GM23338 (cell line): ENCODE measurements at regions not wholly inside any gene's neighbourhood (a gene's known extent, or its start where the extent isn't known, plus 50 kb on each side); places are given as distances from the start of the nearest gene placed in this dataset.

Experiments
- ATAC-seq: fragments of 200-7000 bp; cut with Tn5 transposase; 3 replicates; pipeline ENCODE4 v1.9.1; 2020
- DNase-seq: peaks from one replicate; pipeline ENCODE4 v3.0.0-alpha.2; 2015; ENCODE audit warnings: low spot score
- H2AFZ ChIP-seq: fragments of 200-600 bp; sonication (generic); 2 replicates; pipeline ENCODE4 v1.8.0; 2016; ENCODE audit warnings: antibody characterized with exemption, mild to moderate bottlenecking, moderate library complexity
- H3F3A ChIP-seq: fragments of 200-600 bp; sonication (generic); replicated peaks from 2 replicates; pipeline ENCODE4 v1.8.0; 2017; ENCODE audit warnings: antibody characterized with exemption, mixed run types, low read depth
- H3K27ac ChIP-seq: fragments of 200-600 bp; sonication (generic); 2 replicates; pipeline ENCODE4 v1.6.1; 2016; ENCODE audit warnings: low read depth
- H3K27me3 ChIP-seq: fragments of 200-600 bp; sonication (generic); 2 replicates; pipeline ENCODE4 v1.8.0; 2016; ENCODE audit warnings: mild to moderate bottlenecking, mixed run types, moderate library complexity; ENCODE audit not compliant: insufficient read depth
- H3K36me3 ChIP-seq: fragments of 200-600 bp; sonication (generic); 2 replicates; pipeline ENCODE4 v1.8.0; 2016; ENCODE audit warnings: mild to moderate bottlenecking; ENCODE audit not compliant: insufficient read depth
- H3K4me1 ChIP-seq: fragments of 200-600 bp; sonication (generic); 2 replicates; pipeline ENCODE4 v1.8.0; 2016; ENCODE audit warnings: mild to moderate bottlenecking, moderate library complexity; ENCODE audit not compliant: insufficient read depth
- H3K4me2 ChIP-seq: fragments of 200-600 bp; sonication (generic); 2 replicates; pipeline ENCODE4 v1.7.1; 2017; ENCODE audit warnings: mixed run types
- H3K4me3 ChIP-seq: fragments of 200-600 bp; sonication (generic); 2 replicates; pipeline ENCODE4 v1.6.1; 2016; ENCODE audit warnings: mixed run types
- H3K79me2 ChIP-seq: fragments of 200-600 bp; sonication (generic); replicated peaks from 2 replicates; pipeline ENCODE4 v1.8.0; 2017; ENCODE audit warnings: mild to moderate bottlenecking; ENCODE audit not compliant: insufficient read depth
- H3K9me2 ChIP-seq: fragments of 200-600 bp; sonication (generic); 2 replicates; pipeline ENCODE4 v1.8.0; 2017; ENCODE audit not compliant: insufficient read depth
- H4K20me1 ChIP-seq: fragments of 200-600 bp; sonication (generic); replicated peaks from 2 replicates; pipeline ENCODE4 v1.8.0; 2017; ENCODE audit warnings: mild to moderate bottlenecking; ENCODE audit not compliant: insufficient read depth
- H3K27ac Mint-ChIP-seq: 2 replicates; pipeline ENCODE4 v1.8.0; 2020; ENCODE audit warnings: inconsistent platforms, mild to moderate bottlenecking, moderate library complexity, mixed read lengths
- H3K27me3 Mint-ChIP-seq: 3 replicates; pipeline ENCODE4 v1.8.0; 2022; ENCODE audit warnings: low read depth, mild to moderate bottlenecking, moderate library complexity, mixed read lengths, inconsistent platforms; ENCODE audit not compliant: insufficient read depth, poor library complexity
- H3K36me3 Mint-ChIP-seq: 3 replicates; pipeline ENCODE4 v1.8.0; 2021; ENCODE audit warnings: low read depth, mild to moderate bottlenecking, inconsistent platforms, moderate library complexity, mixed read lengths
- H3K4me1 Mint-ChIP-seq: 3 replicates; pipeline ENCODE4 v1.8.0; 2020; ENCODE audit warnings: mild to moderate bottlenecking, inconsistent platforms, mixed read lengths
- H3K4me3 Mint-ChIP-seq: 3 replicates; pipeline ENCODE4 v1.8.0; 2021; ENCODE audit warnings: moderate library complexity, mild to moderate bottlenecking, inconsistent platforms, mixed read lengths
- H3K9me3 Mint-ChIP-seq: 3 replicates; pipeline ENCODE4 v1.8.0; 2020; ENCODE audit warnings: moderate library complexity, mild to moderate bottlenecking, inconsistent platforms, mixed read lengths
- ETS1 ChIP-seq: IDR thresholded peaks from 2 replicates; pipeline ENCODE4 v1.6.1; 2016; ENCODE audit warnings: antibody characterized with exemption
- EZH2 ChIP-seq: fragments of 200-600 bp; sonication (generic); IDR thresholded peaks from one replicate; pipeline ENCODE4 v1.8.0; 2017; ENCODE audit warnings: antibody characterized with exemption, mild to moderate bottlenecking, low read depth; ENCODE audit not compliant: unreplicated experiment
- NANOG ChIP-seq: IDR thresholded peaks from 2 replicates; pipeline ENCODE4 v1.6.1; 2016; ENCODE audit warnings: antibody characterized with exemption, borderline replicate concordance
- ZNF114 ChIP-seq: fragments of 250-450 bp; sonication (Bioruptor Pico); IDR thresholded peaks from 2 replicates; pipeline ENCODE4 v1.5.0; 2020; ENCODE audit warnings: mild to moderate bottlenecking, moderate library complexity
- ZNF331 ChIP-seq: fragments of 250-450 bp; sonication (Bioruptor Pico); IDR thresholded peaks from 2 replicates; pipeline ENCODE4 v1.5.0; 2020; ENCODE audit warnings: low read depth, mild to moderate bottlenecking, moderate library complexity
- TF ChIP-seq, protein P1 (sequence below): IDR thresholded peaks from one replicate; pipeline ENCODE4 v1.6.1; 2018; ENCODE audit warnings: antibody characterized with exemption; ENCODE audit not compliant: unreplicated experiment
- TF ChIP-seq, protein P2 (sequence below), 2 experiments: fragments of 200-600 bp in 1 of 2; sonication (generic) in 1 of 2; conservative IDR thresholded peaks; 2 replicates each; pipeline versions ENCODE4 v1.5.1 to v1.6.1; 2016 to 2017; ENCODE audit warnings: antibody characterized with exemption in 2 of 2, low read depth in 2 of 2, mild to moderate bottlenecking in 2 of 2, moderate library complexity in 1 of 2

DNA sequence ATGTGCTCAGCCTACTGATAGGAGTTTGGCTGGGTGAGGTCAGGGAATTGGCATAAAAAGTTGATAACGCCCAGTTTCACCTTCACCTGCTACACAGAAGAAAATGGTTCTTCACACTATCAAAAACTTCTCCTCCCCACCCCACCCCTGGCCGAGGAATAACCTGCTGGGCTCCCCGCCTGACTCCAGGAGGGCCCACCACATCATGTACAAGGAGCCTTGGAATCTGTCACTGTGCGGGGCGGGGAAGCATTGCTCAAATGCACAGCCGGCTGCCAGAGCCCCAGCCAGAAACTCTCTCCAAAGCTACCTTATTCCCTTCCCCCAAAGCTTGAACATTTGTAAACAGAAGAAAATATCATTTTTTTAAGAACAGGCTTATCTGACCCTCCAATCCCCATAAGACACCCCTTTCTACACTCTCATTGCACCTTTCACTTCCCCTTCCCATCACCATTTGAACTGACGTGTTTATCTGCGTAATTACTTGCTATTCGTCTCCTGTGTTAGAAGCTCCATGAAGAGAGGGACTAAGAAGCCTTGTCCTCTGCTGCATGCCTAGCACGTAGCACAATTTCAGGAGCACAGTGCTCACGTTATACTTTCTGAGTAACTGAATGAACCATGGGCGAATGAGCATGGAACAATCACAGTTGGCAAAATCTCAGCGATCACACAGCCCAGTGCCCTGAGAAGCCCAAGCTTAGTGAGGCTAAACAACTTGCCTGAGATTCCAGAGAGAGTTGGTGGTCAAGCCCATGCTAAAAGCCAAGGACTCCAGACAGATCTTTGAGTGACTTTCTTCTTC, 82.9 kb downstream of the HES1 start:
- DNase-seq, result no peak
- Histone ChIP-seq H3K4me2 (no peak overlapping the region), H3K4me1 (peaks cover 6% of the 10 kb centered on the region; the same call in 1 of the 2 replicates), H3K9me2 (peaks cover 2% of the 10 kb centered on the region; the same call in 1 of the 2 replicates), H3K27me3 (no peaks in the 10 kb centered on the region), H3K79me2 (no peaks in the 10 kb centered on the region), H3K4me3 (no peak overlapping the region), H2AFZ (peak overlapping the region; percentile 59; the same call in 1 of the 2 replicates), H3K36me3 (no peaks in the 10 kb centered on the region), H4K20me1 (no peaks in the 10 kb centered on the region), H3F3A (no peaks in the 10 kb centered on the region), H3K27ac (no peak overlapping the region)
- ATAC-seq, result no peak
- no peak overlapping the region for H3K4me3 Mint-ChIP-seq
- TF ChIP-seq, protein P1, sequence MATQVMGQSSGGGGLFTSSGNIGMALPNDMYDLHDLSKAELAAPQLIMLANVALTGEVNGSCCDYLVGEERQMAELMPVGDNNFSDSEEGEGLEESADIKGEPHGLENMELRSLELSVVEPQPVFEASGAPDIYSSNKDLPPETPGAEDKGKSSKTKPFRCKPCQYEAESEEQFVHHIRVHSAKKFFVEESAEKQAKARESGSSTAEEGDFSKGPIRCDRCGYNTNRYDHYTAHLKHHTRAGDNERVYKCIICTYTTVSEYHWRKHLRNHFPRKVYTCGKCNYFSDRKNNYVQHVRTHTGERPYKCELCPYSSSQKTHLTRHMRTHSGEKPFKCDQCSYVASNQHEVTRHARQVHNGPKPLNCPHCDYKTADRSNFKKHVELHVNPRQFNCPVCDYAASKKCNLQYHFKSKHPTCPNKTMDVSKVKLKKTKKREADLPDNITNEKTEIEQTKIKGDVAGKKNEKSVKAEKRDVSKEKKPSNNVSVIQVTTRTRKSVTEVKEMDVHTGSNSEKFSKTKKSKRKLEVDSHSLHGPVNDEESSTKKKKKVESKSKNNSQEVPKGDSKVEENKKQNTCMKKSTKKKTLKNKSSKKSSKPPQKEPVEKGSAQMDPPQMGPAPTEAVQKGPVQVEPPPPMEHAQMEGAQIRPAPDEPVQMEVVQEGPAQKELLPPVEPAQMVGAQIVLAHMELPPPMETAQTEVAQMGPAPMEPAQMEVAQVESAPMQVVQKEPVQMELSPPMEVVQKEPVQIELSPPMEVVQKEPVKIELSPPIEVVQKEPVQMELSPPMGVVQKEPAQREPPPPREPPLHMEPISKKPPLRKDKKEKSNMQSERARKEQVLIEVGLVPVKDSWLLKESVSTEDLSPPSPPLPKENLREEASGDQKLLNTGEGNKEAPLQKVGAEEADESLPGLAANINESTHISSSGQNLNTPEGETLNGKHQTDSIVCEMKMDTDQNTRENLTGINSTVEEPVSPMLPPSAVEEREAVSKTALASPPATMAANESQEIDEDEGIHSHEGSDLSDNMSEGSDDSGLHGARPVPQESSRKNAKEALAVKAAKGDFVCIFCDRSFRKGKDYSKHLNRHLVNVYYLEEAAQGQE, result no peak
- TF ChIP-seq NANOG, result no peak
- H3K27ac Mint-ChIP-seq, result no peak overlapping the region
- H3K36me3 Mint-ChIP-seq, result no peaks in the 10 kb centered on the region
- H3K9me3 Mint-ChIP-seq, result no peaks in the 10 kb centered on the region
- peaks cover 35% of the 10 kb centered on the region for H3K4me1 Mint-ChIP-seq
- peaks cover 8% of the 10 kb centered on the region for H3K27me3 Mint-ChIP-seq

GRCh38 chr3:194219826-194220410, 84.0 kb downstream of the HES1 start:
- H3K4me3 ChIP-seq, result no peak overlapping the region
- H3K4me1 Mint-ChIP-seq, result peaks cover 36% of the 10 kb centered on the region
- no peak for TF ChIP-seq EZH2
- TF ChIP-seq, protein P2, sequence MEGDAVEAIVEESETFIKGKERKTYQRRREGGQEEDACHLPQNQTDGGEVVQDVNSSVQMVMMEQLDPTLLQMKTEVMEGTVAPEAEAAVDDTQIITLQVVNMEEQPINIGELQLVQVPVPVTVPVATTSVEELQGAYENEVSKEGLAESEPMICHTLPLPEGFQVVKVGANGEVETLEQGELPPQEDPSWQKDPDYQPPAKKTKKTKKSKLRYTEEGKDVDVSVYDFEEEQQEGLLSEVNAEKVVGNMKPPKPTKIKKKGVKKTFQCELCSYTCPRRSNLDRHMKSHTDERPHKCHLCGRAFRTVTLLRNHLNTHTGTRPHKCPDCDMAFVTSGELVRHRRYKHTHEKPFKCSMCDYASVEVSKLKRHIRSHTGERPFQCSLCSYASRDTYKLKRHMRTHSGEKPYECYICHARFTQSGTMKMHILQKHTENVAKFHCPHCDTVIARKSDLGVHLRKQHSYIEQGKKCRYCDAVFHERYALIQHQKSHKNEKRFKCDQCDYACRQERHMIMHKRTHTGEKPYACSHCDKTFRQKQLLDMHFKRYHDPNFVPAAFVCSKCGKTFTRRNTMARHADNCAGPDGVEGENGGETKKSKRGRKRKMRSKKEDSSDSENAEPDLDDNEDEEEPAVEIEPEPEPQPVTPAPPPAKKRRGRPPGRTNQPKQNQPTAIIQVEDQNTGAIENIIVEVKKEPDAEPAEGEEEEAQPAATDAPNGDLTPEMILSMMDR (conservative IDR thresholded peaks at IDR 0.05; ENCODE audit: low read depth in 2 of 2), result no peak
- TF ChIP-seq ZNF114 (CRISPR knock-in tag), result no peak
- TF ChIP-seq ZNF331, result no peak
- no peak for TF ChIP-seq ETS1
- TF ChIP-seq, protein P1, result no peak

More at GRCh38 chr3:194219826-194220410, 84.0 kb downstream of the HES1 start:
- Mint-ChIP-seq H3K9me3 (no peaks in the 10 kb centered on the region), H3K27ac (no peak overlapping the region), H3K27me3 (peaks cover 8% of the 10 kb centered on the region), H3K36me3 (no peaks in the 10 kb centered on the region), H3K4me3 (no peak overlapping the region)
- no peak overlapping the region for H2AFZ ChIP-seq
- H3F3A ChIP-seq, result no peaks in the 10 kb centered on the region
- ATAC-seq (no peak), DNase-seq (no peak)
- 0 out of 2 replicates have a peak, but pooled peaks cover 12% of the 10 kb centered on the region for H3K4me1 ChIP-seq
- H4K20me1 ChIP-seq, result no peaks in the 10 kb centered on the region
- H3K4me2 ChIP-seq, result no peak overlapping the region
- no peak overlapping the region for H3K27ac ChIP-seq
- H3K27me3 ChIP-seq, result no peaks in the 10 kb centered on the region
- peaks cover 2% of the 10 kb centered on the region; the same call in 1 of the 2 replicates for H3K9me2 ChIP-seq
- no peaks in the 10 kb centered on the region for H3K79me2 ChIP-seq
- no peaks in the 10 kb centered on the region for H3K36me3 ChIP-seq
